ENCODE measurements at regions not wholly inside any gene's neighbourhood (a gene's known extent, or its start where the extent isn't known, plus 50 kb on each side); places are given as distances from the start of the nearest gene placed in this dataset.

DNA sequence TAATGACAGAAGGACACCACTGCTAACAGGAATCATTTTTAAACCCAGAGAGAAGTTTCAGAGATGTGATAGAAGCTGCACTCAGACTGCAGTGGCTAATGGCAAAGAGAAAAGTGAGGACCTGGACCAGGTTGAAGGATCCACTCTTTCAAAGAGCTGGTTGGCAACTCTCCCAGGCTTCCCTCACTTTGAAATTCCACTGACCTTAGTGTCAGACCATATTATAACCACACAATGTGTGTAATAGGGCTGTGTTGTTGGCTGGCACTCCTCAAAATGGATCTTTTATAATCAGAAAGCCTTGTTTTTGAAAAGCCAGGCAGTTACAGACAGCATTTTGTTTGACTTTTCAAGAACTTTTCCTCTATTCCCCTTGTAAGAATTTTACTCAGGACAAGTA lies 280.7 kb downstream of the PRELID2 start:
- TF ChIP-seq CTCF (conservative IDR thresholded peaks at IDR 0.05; ENCODE audit: low read depth, low read length), result no peak
- no peak for TF ChIP-seq EZH2 (IDR thresholded peaks at IDR 0.05; ENCODE audit: borderline replicate concordance, low read depth, low read length, poor library complexity, severe bottlenecking)

Data from A673 (cell line).